Activated CD4-positive, alpha-beta T cell treated with anti-CD3 and anti-CD28 coated beads, Interleukin-2, Interleukin-4, amounts not matched to agents 100 ng/mL and 50 ng/mL, durations not matched to agents 16 hours and 8 hours (primary cell): ENCODE measurements at regions not wholly inside any gene's neighbourhood (a gene's known extent, or its start where the extent isn't known, plus 50 kb on each side); places are given as distances from the start of the nearest gene placed in this dataset.

ENCODE experiments used
- DNase-seq: peaks from one replicate; pipeline ENCODE4 v3.0.0-alpha.2; 2020; ENCODE audit warnings: low spot score

- DNase-seq, result no peak
Measured at GRCh38 chr10:100612601-100613595, 77.2 kb downstream of the HIF1AN start.

GRCh38 chr10:100613846-100614245, 78.1 kb downstream of the HIF1AN start:
- DNase-seq, result no peak

GRCh38 chr10:100614429-100615095, 78.8 kb downstream of the HIF1AN start:
- no peak for DNase-seq

GRCh38 chr10:100615241-100615640, 79.5 kb downstream of the HIF1AN start:
- no peak for DNase-seq

- DNase-seq, result no peak
Measured at GRCh38 chr10:100615908-100616307, 80.2 kb downstream of the HIF1AN start.

- DNase-seq, result no peak
Measured at GRCh38 chr10:100618091-100618615, 82.4 kb downstream of the HIF1AN start.

- DNase-seq, result no peak
Measured at GRCh38 chr10:100618632-100619255, 83.0 kb downstream of the HIF1AN start.

- DNase-seq, result no peak
Measured at GRCh38 chr10:100620087-100620835, 84.5 kb downstream of the HIF1AN start.

- no peak for DNase-seq
Measured at GRCh38 chr10:100621360-100622205, 85.8 kb downstream of the HIF1AN start.

- DNase-seq, result no peak
Measured at GRCh38 chr10:100622946-100623345, 87.2 kb downstream of the HIF1AN start.

GRCh38 chr10:100623521-100624230, 87.9 kb downstream of the HIF1AN start:
- no peak for DNase-seq

- DNase-seq, result no peak
Measured at GRCh38 chr10:100624298-100624697, 88.6 kb downstream of the HIF1AN start.

GRCh38 chr10:100625816-100626215, 90.1 kb downstream of the HIF1AN start:
- DNase-seq, result no peak

GRCh38 chr10:100628061-100628460, 92.3 kb downstream of the HIF1AN start:
- DNase-seq, result no peak

GRCh38 chr10:100631192-100631591, 95.4 kb downstream of the HIF1AN start:
- no peak for DNase-seq

GRCh38 chr10:100632027-100632426, 96.3 kb downstream of the HIF1AN start:
- DNase-seq, result no peak

- DNase-seq, result no peak
Measured at GRCh38 chr10:100634034-100634433, 98.3 kb downstream of the HIF1AN start.

- no peak for DNase-seq
Measured at GRCh38 chr10:100636848-100637553, 101.3 kb downstream of the HIF1AN start.

GRCh38 chr10:100637785-100638184, 102.0 kb downstream of the HIF1AN start:
- DNase-seq, result no peak
